GM19351 (cell line): ENCODE measurements at regions not wholly inside any gene's neighbourhood (a gene's known extent, or its start where the extent isn't known, plus 50 kb on each side); places are given as distances from the start of the nearest gene placed in this dataset.

Experiments
- ATAC-seq: cut with Tn5 transposase; IDR thresholded peaks from one replicate; pipeline ENCODE4 v1.9.1; 2021; ENCODE audit warnings: mild to moderate bottlenecking, moderate library complexity; ENCODE audit not compliant: unreplicated experiment

DNA sequence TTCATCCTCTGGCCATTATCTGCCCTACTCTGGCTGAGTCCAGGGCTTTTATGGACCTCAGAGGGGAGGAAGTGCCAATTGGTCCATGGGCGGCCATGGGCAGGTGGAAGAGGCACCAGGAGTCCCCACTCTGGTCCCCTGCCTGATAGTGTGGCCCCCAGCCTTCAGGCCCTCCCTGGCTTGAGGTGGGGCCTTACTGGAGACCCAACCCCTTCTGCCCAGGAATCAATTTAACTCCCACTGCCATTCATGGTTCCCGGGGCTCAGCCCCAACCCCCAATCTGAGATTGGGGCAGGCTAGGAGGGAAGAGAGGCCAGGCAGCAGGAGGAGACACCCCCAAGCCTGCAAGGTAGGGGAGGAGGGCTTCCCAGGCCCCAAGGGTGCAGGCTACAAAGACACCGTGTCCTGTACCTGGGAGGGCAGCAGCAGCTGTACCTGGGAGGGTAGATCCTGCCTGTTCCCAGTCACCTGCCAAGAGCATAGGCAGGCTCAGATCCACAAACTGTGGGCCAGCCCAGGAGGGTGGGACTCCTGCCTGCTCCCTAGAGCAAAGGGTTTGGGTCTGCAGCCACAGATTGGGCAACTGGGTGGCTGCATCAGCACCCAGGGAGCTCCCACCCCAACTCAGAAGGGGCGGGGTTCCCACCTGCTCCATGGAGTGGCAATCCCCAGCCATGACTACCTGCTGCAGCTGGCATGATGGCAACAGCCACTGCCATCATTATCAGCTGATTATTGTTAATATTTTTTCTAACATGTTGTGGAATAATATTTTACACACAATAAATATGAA lies 1044.1 kb upstream of the B3GALT2 start:
- ATAC-seq = no peak

- ATAC-seq = no peak
Measured at GRCh38 chr1:194228427-194228826, 1042.0 kb upstream of the B3GALT2 start.

- no peak for ATAC-seq
Measured at GRCh38 chr1:194227161-194227560, 1040.7 kb upstream of the B3GALT2 start.

DNA sequence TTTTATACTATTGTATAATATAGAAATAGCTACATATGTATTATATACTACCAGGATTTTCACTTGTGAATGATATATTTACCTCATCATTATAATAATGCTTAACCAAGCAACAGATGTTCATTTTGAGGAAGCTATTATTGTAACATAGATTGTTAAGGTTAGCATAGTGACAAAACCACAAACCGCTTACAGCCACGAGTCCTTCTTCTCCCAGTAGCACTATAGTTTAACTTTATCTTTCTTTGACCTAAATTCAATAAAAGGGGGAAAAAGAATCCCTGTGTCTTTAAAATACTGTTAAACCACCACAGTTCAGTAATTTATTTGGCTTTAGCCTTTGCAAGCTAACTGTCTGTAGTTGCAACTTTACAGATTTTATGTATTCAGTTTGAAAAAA lies 1039.4 kb upstream of the B3GALT2 start:
- peak; percentile 95 for ATAC-seq

- ATAC-seq = no peak
Measured at GRCh38 chr1:194223596-194223995, 1037.2 kb upstream of the B3GALT2 start.

DNA sequence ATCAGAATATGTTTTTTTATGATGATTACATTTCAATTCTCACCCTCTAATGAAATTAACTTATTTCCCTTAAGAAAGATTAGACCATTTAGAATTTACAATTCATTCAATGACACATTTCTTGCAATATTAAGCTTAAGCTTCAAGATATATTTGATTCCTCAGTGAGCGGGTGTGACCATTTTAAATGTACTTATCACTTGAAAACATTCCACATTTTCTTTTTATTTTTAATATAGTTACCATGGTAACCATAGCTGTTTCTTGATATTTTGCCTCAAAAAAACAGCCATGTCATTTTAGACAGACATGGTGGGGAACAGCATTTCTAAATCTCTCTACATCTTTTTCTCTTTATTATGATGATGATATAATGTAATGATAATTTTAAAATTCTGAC lies 1029.0 kb upstream of the B3GALT2 start:
- no peak for ATAC-seq

DNA sequence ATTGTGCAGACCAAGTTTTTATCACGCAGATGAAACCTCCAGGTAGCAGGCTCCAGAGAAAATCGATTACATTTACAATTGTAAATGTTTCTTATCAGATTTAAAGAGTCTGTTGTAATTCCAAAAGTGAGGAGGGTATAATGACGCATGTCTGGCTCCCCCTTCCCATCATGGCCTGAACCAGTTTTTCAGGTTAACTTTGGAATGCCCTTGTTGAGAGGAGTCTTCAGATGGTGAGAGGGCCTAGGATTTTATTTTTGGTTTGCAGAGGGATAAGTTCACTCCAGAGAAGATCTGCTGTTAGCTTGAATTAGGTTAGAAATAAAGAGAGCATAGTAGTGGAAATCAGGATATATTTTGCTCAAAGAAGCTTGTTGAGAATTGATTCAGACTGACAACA lies 1028.3 kb upstream of the B3GALT2 start:
- no peak for ATAC-seq

GRCh38 chr1:194209920-194210319 lies 1023.5 kb upstream of the B3GALT2 start:
- no peak for ATAC-seq

- no peak for ATAC-seq
Measured at GRCh38 chr1:194208674-194209073, 1022.3 kb upstream of the B3GALT2 start.

DNA sequence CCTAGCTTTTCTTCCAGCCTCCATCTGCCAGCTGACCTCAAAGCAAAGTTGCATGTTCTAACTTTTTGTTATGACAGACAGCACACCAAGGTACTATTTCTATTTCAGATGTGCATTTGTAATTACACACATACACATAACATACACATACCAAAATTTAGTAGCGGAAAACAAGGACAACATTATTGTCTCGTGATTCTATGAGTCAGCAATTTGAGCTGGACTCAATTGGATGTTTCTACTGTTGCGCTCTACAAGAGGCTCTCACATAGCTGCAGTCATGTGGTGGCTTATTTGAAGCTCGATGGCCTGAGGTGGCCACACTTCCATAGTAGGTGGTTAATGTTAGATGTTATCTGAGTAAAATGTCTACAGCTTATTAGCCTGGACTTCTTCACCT lies 1010.1 kb upstream of the B3GALT2 start:
- no peak for ATAC-seq

- no peak for ATAC-seq
Measured at GRCh38 chr1:194194724-194195123, 1008.3 kb upstream of the B3GALT2 start.

DNA sequence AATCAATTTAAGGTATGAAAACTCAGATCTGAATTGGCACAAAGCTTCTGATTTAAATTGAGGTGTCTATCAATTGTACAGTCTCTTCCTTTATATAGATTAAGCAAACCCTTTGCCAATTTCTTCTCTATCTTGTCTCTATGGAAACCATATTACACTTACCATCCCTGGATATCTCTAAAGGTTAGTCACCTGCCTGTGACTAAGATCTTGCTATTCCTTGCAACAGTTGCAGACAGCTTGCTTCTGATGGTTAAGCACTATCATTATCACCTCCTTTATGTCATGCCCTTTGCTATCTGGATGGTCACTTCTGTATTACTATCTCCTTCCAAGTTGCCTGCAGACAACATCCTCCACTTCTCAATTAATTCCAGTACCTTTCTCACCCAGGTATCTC lies 998.6 kb upstream of the B3GALT2 start:
- no peak for ATAC-seq

- no peak for ATAC-seq
Measured at GRCh38 chr1:194184425-194184824, 998.0 kb upstream of the B3GALT2 start.

DNA sequence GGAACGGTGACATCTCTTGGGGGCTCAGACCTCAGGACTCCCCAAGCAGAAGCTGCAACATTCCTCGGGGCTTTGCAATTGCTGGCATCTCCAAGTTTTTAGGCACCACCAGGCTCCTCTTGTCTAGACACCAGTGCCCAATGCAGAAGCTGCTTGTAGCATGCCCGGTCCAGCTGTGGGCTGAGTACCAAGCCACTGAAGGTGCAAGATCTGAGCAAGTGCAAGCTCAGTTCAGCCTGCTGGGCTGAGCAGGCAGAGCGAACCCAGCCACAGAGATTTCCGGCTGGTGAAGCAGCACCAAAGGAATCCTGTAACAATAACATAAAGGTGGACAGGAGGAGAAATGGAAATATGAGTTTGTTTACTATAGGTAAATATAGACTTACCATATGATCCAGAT lies 995.4 kb upstream of the B3GALT2 start:
- ATAC-seq = no peak

GRCh38 chr1:194176212-194176611 lies 989.8 kb upstream of the B3GALT2 start:
- ATAC-seq = no peak

DNA sequence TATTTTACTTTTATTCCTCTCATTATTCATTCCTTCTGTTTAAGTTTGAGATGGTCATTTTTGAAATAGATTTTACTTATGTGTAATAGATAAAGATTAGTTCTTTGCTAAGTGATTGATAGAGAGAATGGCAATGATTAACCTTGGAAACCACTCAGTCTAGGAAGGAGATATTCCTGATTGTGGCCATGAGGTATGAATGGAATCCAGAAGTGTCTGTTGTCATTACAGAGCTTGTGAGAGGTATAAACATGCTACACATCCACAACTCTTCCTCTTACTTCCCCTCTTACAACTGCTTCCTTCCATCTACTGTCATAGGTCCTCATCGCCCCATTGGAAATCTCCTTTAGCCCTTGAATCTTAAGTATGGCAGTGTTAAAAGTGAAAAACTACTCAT lies 988.8 kb upstream of the B3GALT2 start:
- ATAC-seq = no peak

DNA sequence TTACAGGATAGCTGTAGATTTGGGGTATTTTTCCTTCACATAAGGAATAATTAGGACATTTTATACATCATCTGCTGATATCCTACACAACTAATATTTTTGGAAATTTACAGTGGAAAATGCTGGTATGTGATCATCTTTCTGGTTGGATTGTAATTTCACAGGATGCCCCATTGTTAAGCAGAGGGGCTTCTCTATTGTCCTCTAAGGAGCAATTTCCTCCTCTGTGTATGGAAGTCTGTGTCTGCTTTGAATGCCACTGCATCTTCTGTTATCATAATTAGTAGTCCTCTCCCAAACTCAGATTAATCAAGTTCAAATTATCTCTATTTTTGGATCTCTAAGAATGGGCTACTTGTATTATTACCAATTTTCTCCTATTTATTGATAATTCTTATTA lies 988.1 kb upstream of the B3GALT2 start:
- ATAC-seq = no peak

DNA sequence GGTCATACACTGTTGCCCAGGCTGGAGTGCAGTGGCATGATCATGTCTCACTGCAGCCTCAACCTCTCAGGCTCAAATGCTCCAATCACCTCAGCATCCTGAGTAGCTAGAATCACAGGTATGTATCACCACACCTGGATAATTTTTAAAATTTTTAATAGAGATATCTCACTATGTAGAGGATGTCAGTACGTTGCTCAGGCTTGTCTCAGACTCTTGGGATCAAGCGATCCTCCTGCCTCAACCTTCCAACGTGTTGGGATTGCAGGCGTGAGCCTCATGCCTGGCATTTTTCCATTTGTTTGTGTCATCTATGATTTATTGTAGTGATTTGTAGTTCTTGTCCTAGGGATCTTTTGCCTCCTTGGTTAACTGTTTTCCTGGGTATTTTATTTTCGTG lies 985.2 kb upstream of the B3GALT2 start:
- ATAC-seq = no peak

DNA sequence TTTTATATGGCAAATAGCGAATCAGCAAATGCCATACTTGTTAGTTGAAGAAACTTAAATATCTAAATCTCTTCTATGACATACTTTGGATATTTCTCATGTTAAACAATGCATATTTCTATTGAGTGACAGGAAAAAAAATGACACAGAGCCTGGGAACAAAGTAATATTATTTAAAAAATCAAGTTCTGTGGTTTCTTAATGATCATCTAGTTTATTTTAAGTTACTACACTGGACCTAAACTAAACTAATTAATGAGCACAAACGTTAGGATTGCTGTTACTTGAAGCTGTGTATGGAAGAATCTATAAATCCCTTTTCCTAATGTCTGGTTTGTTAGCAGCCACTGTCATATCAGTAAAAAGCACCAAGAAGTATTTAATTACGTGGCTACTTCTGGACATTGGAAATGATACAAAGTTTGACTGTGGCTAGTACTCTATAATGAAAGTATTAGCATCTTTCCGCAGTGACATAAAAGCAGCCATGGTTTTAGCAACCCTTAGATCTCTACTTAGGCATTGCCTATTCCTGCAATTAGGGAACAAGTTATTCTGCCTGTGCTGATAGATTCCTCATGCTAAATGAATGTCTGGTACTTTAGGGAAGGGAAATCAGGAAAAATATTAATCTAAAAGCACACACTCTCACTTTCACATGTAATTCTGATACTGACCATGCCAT lies 981.7 kb upstream of the B3GALT2 start:
- no peak for ATAC-seq

GRCh38 chr1:194164755-194165154 lies 978.3 kb upstream of the B3GALT2 start:
- no peak for ATAC-seq

DNA sequence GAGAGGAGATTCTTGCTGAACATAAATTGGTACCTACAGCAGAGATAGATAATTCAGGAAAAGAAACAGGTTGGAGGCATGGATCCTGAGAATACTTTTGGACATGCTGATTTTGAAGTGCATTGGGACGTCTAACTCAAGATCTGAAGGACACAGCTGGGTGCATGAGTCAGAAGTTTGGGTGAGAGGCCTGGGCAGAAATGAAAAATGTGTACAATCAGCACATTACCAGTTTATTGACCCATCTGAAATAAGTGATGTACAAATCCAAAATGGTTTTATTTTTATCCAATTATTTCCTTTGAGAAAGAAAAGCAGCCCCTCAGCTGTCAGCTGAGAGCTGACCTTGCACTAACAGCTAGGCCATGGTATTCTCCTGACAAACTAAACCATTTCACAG lies 975.2 kb upstream of the B3GALT2 start:
- no peak for ATAC-seq

- ATAC-seq = no peak
Measured at GRCh38 chr1:194159941-194160340, 973.5 kb upstream of the B3GALT2 start.

GRCh38 chr1:194155962-194156361 lies 969.5 kb upstream of the B3GALT2 start:
- ATAC-seq = no peak
